ENCODE measurements at regions not wholly inside any gene's neighbourhood (a gene's known extent, or its start where the extent isn't known, plus 50 kb on each side); places are given as distances from the start of the nearest gene placed in this dataset.

GRCh38 chr7:81527651-81528050, 242.2 kb downstream of the HGF start:
- TF ChIP-seq CTCF (IDR thresholded peaks at IDR 0.05) (no peak), POLR2A (IDR thresholded peaks at IDR 0.05) (no peak)

All from thyroid gland (tissue), 4 donors.